ENCODE measurements at regions not wholly inside any gene's neighbourhood (a gene's known extent, or its start where the extent isn't known, plus 50 kb on each side); places are given as distances from the start of the nearest gene placed in this dataset.

DNA sequence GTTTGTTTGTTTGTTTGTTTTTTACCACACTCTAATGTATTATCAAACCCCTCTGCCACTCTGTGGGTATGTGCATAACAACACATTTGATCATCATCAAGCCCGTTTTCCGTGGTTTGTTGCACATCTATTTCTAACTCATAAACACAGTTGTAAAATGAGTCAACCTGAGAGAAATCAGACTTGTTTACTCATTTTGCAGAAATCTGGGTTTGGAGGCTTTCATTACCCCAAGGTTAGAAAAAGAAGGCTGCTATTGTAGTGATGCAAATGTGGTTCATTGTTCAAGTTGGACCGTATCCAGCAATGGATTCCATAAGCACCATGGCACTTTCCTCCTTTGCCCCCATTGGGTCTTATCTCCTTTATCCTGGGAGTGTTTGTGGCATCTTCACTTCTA lies 353.2 kb upstream of the SOX2 start:
- Histone ChIP-seq H3K27ac (ENCODE audit: low read length) (no peak overlapping the region), H3K4me1 (ENCODE audit: low read length) (no peaks in the 10 kb centered on the region), H2AFZ (ENCODE audit: low read depth, low read length) (no peak overlapping the region), H3K36me3 (replicated peaks; ENCODE audit: low read depth, low read length) (no peaks in the 10 kb centered on the region), H3K4me2 (ENCODE audit: low read length) (no peak overlapping the region), H3K4me3 (ENCODE audit: low read length) (no peak overlapping the region), H3K9me3 (ENCODE audit: insufficient read depth, low read length) (no peaks in the 10 kb centered on the region), H4K20me1 (ENCODE audit: insufficient read depth, low read length) (no peaks in the 10 kb centered on the region), H3K9ac (ENCODE audit: low read length) (no peak overlapping the region), H3K79me2 (ENCODE audit: low read length) (no peaks in the 10 kb centered on the region), H3K27me3 (ENCODE audit: low read depth, low read length) (no peaks in the 10 kb centered on the region)
- TF ChIP-seq CTCF (IDR thresholded peaks at IDR 0.05; ENCODE audit: low read depth, low read length) (no peak), EZH2phosphoT487 (IDR thresholded peaks at IDR 0.05; ENCODE audit: low read depth) (no peak)

DNA sequence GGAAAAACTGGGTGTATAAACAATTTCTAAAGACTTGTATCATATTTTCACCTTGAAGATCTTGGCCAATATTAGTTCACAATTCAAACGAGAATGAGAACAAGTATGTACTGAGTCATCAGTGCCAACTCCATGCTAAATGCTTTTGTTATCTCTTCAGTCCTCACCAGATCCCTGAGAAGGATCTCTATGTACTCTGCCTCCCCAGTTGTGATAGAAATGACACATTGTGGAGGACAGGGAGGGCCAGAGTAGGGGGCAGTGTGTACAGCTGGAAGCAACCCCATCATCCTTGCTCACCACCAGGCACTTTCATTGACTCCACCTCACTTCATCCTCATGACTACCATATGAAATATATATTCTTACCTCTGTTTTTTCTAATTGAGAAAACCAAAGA lies 353.7 kb upstream of the SOX2 start:
- Histone ChIP-seq H2AFZ (ENCODE audit: low read depth, low read length) (no peak overlapping the region), H3K79me2 (ENCODE audit: low read length) (no peaks in the 10 kb centered on the region), H3K27ac (ENCODE audit: low read length) (no peak overlapping the region), H3K27me3 (ENCODE audit: low read depth, low read length) (no peaks in the 10 kb centered on the region), H4K20me1 (ENCODE audit: insufficient read depth, low read length) (no peaks in the 10 kb centered on the region), H3K9me3 (ENCODE audit: insufficient read depth, low read length) (no peaks in the 10 kb centered on the region), H3K4me3 (ENCODE audit: low read length) (no peak overlapping the region), H3K4me1 (ENCODE audit: low read length) (no peaks in the 10 kb centered on the region), H3K4me2 (ENCODE audit: low read length) (no peak overlapping the region), H3K36me3 (replicated peaks; ENCODE audit: low read depth, low read length) (no peaks in the 10 kb centered on the region), H3K9ac (ENCODE audit: low read length) (no peak overlapping the region)
- TF ChIP-seq CTCF (IDR thresholded peaks at IDR 0.05; ENCODE audit: low read depth, low read length) (no peak), EZH2phosphoT487 (IDR thresholded peaks at IDR 0.05; ENCODE audit: low read depth) (no peak)

GRCh38 chr3:181354140-181354539 lies 357.6 kb upstream of the SOX2 start:
- H3K27ac ChIP-seq (ENCODE audit: low read length), result no peak overlapping the region
- no peak overlapping the region for H3K9ac ChIP-seq (ENCODE audit: low read length)
- no peaks in the 10 kb centered on the region for H4K20me1 ChIP-seq (ENCODE audit: insufficient read depth, low read length)
- H3K4me3 ChIP-seq (ENCODE audit: low read length), result no peak overlapping the region
- no peaks in the 10 kb centered on the region for H3K79me2 ChIP-seq (ENCODE audit: low read length)
- H2AFZ ChIP-seq (ENCODE audit: low read depth, low read length), result no peak overlapping the region
- no peaks in the 10 kb centered on the region for H3K27me3 ChIP-seq (ENCODE audit: low read depth, low read length)
- TF ChIP-seq CTCF (IDR thresholded peaks at IDR 0.05; ENCODE audit: low read depth, low read length), result no peak
- TF ChIP-seq EZH2phosphoT487 (IDR thresholded peaks at IDR 0.05; ENCODE audit: low read depth), result no peak
- no peak overlapping the region for H3K4me2 ChIP-seq (ENCODE audit: low read length)
- H3K9me3 ChIP-seq (ENCODE audit: insufficient read depth, low read length), result no peaks in the 10 kb centered on the region
- no peaks in the 10 kb centered on the region for H3K36me3 ChIP-seq (replicated peaks; ENCODE audit: low read depth, low read length)
- H3K4me1 ChIP-seq (ENCODE audit: low read length), result no peaks in the 10 kb centered on the region

DNA sequence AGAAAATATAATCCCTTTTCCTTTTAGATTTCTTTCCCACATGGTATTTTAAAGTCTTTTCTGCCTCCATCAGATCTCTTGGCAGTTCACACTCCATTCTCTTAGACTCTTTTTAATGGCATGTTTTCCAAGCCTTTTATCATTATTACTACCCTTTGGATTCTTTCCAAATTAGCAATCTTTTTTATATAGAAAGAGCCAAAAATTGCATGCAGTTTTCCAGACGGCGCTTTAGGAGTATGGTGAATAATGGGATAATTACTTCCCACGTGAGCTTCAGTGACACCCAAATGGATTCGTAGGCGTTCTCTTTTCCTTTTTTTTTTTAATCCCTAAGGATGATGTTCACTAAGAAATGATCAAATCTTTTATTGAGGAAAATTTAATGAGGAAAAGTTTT lies 354.8 kb upstream of the DNAJC19 start:
- H3K36me3 ChIP-seq (replicated peaks; ENCODE audit: low read depth, low read length), result no peaks in the 10 kb centered on the region
- H3K79me2 ChIP-seq (ENCODE audit: low read length), result no peaks in the 10 kb centered on the region
- no peak overlapping the region for H3K4me3 ChIP-seq (ENCODE audit: low read length)
- no peaks in the 10 kb centered on the region for H3K9me3 ChIP-seq (ENCODE audit: insufficient read depth, low read length)
- TF ChIP-seq CTCF (IDR thresholded peaks at IDR 0.05; ENCODE audit: low read depth, low read length) (no peak), EZH2phosphoT487 (IDR thresholded peaks at IDR 0.05; ENCODE audit: low read depth) (no peak)
- H2AFZ ChIP-seq (ENCODE audit: low read depth, low read length), result no peak overlapping the region
- no peak overlapping the region for H3K9ac ChIP-seq (ENCODE audit: low read length)
- H3K27ac ChIP-seq (ENCODE audit: low read length), result no peak overlapping the region
- H3K4me1 ChIP-seq (ENCODE audit: low read length), result no peaks in the 10 kb centered on the region
- H3K27me3 ChIP-seq (ENCODE audit: low read depth, low read length), result no peaks in the 10 kb centered on the region; the same call in 1 of the 2 replicates
- H3K4me2 ChIP-seq (ENCODE audit: low read length), result no peak overlapping the region
- no peaks in the 10 kb centered on the region for H4K20me1 ChIP-seq (ENCODE audit: insufficient read depth, low read length)

Data from OCI-LY3 (cell line).